Gastroesophageal sphincter (tissue), 4 donors: ENCODE measurements at regions not wholly inside any gene's neighbourhood (a gene's known extent, or its start where the extent isn't known, plus 50 kb on each side); places are given as distances from the start of the nearest gene placed in this dataset.

Experiments
- ATAC-seq: fragments of 150-250 bp; one replicate; pipeline ENCODE4 v1.9.1; 2016; ENCODE audit warnings: mild to moderate bottlenecking, moderate library complexity
- H3K27ac ChIP-seq, 4 donors: fragments of 200-600 bp; sonication (generic) in 3 of 4; 1 replicate in 3 of 4; 2 replicates in 1 of 4; pipeline ENCODE4 v1.5.1; 2016 to 2019
- H3K27me3 ChIP-seq: fragments of 200-600 bp; sonication (generic); one replicate; pipeline ENCODE4 v1.5.1; 2019
- H3K36me3 ChIP-seq, 2 donors: fragments of 200-600 bp; sonication (generic); one replicate each; pipeline ENCODE4 v1.5.1; 2019; ENCODE audit warnings: control low read depth in 1 of 2
- H3K4me1 ChIP-seq, 3 donors: fragments of 200-600 bp; sonication (generic); 1 replicate in 2 of 3; 2 replicates in 1 of 3; pipeline ENCODE4 v1.5.1; 2016 to 2019; ENCODE audit warnings: control low read depth in 2 of 3
- H3K4me3 ChIP-seq, 2 donors: fragments of 200-600 bp; sonication (generic); one replicate each; pipeline ENCODE4 v1.5.1; 2019; ENCODE audit warnings: mild to moderate bottlenecking in 1 of 2, moderate library complexity in 1 of 2
- H3K9me3 ChIP-seq, 3 donors: fragments of 200-600 bp; sonication (generic); one replicate each; pipeline ENCODE4 v1.5.1; 2017 to 2019; ENCODE audit warnings: control low read depth in 2 of 3
- CTCF ChIP-seq, 4 experiments: fragments of 200-600 bp in 2 of 4; fragments of 450-650 bp in 2 of 4; sonication (generic) in 1 of 4; IDR thresholded peaks; one replicate each; pipeline ENCODE4 v1.5.1; 2017 to 2019; ENCODE audit warnings: antibody characterized with exemption in 4 of 4, mild to moderate bottlenecking in 2 of 4, moderate library complexity in 2 of 4
- EP300 ChIP-seq: sonication (generic); formaldehyde crosslinking; IDR thresholded peaks from one replicate; pipeline ENCODE4 v1.6.1; 2017; ENCODE audit warnings: antibody characterized with exemption, mild to moderate bottlenecking
- POLR2A ChIP-seq, 2 donors: fragments of 450-650 bp; IDR thresholded peaks; one replicate each; pipeline ENCODE4 v1.6.1; 2017; ENCODE audit warnings: antibody characterized with exemption in 2 of 2, mild to moderate bottlenecking in 2 of 2, moderate library complexity in 1 of 2
- POLR2AphosphoS5 ChIP-seq: sonication (generic); formaldehyde crosslinking; IDR thresholded peaks from one replicate; pipeline ENCODE4 v1.6.1; 2017; ENCODE audit warnings: antibody characterized with exemption
- WGBS, 2 donors: methylation state at CpG; one replicate each; pipeline ENCODE4 v1.1.5; 2018; ENCODE audit warnings: low coverage in 1 of 2; 5-methylcytosine and 5-hydroxymethylcytosine counted together

DNA sequence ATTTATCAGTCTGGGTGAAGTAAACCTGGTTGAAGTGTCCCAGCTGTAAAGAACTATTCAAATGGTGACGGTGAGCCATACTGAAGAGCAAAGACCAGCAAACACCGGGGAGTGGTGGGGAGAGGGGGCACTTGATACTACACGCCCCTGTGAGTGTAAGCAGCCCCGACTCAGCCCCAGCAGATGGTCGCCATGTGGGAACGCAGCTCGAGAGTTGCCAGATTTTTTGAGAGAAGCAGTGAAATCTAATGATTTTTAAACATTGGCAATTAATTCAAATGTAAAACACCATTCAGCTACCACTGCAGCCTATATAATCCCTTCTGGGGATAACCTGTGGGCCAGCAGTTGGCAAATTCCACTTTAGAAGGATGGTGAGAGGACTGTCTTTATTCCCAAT, 1386.9 kb upstream of the WWC1 start:
- Histone ChIP-seq H3K27me3 (no peaks in the 10 kb centered on the region), H3K36me3 (no peaks in the 10 kb centered on the region), H3K9me3 (no peaks in the 10 kb centered on the region), H3K27ac (no peak overlapping the region), H3K4me3 (no peak overlapping the region), H3K4me1 (no peaks in the 10 kb centered on the region)
- no peak for ATAC-seq
- TF ChIP-seq CTCF (IDR thresholded peaks at IDR 0.05), result no peak
- no peak for TF ChIP-seq EP300
- no peak for TF ChIP-seq POLR2A (IDR thresholded peaks at IDR 0.05)
- TF ChIP-seq POLR2AphosphoS5, result no peak
- WGBS, 2 donors, result 56 to 81% methylated on average over 3 to 5 of the region's 7 CpGs

GRCh38 chr5:166906991-166907713, 1384.3 kb upstream of the WWC1 start:
- 44 to 47% methylated on average over 5 to 6 of the region's 6 CpGs for WGBS, 2 donors
- no peaks in the 10 kb centered on the region for H3K36me3 ChIP-seq
- H3K27ac ChIP-seq, result no peak overlapping the region
- H3K9me3 ChIP-seq, result no peaks in the 10 kb centered on the region
- ATAC-seq, result peak; percentile 62
- peak; percentile 56 for TF ChIP-seq POLR2AphosphoS5
- TF ChIP-seq POLR2A (IDR thresholded peaks at IDR 0.05), result no peak
- no peak overlapping the region for H3K4me3 ChIP-seq
- no peaks in the 10 kb centered on the region for H3K27me3 ChIP-seq
- H3K4me1 ChIP-seq, result no peaks in the 10 kb centered on the region

DNA sequence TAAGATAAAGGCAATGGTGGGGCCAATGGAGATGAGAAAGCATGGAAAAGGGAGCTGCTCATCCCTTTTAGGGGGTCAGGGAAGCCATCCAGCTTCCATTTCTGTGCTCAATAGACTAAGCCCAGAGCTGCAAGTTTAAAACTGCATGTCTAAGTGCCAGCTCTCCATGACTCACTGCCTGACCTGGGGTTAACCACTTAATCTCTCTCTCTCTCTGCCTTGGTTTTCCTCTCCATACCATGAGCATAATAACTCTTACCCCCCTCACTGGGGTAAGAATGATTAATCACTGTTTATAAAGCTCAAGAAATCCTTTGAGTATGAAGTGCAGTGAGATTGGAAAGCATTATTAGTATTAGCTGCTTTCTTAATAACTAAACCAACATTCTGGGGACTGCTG, 1382.4 kb upstream of the WWC1 start:
- no peak for ATAC-seq

DNA sequence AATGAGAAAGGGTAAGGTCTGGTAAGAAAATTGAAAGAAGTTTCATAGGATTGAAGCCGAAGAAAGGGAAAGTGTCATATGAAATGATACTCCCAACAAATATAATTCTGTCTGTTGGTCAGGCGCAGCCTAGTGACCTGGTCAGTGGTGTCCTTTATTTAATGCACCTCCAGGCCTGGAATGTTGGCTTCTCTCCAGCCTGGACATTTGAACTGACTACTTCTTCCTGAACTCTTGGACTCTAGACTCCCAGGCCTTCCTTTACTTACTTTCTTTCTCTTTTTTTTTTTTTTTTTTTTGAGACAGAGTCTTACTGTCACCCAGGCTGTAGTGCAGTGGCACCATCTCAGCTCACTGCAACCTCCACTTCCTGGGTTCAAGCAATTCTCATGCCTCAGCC, 1381.5 kb upstream of the WWC1 start:
- no peak for ATAC-seq

More for the DNA sequence above, 1382.4 kb upstream of the WWC1 start:
- no peaks in the 10 kb centered on the region for H3K9me3 ChIP-seq
- H3K4me3 ChIP-seq, result no peak overlapping the region
- TF ChIP-seq POLR2A (IDR thresholded peaks at IDR 0.05) (no peak), POLR2AphosphoS5 (peak; percentile 56)
- H3K27me3 ChIP-seq, result no peaks in the 10 kb centered on the region
- no peaks in the 10 kb centered on the region for H3K36me3 ChIP-seq
- H3K4me1 ChIP-seq, result no peaks in the 10 kb centered on the region
- no peak overlapping the region for H3K27ac ChIP-seq

DNA sequence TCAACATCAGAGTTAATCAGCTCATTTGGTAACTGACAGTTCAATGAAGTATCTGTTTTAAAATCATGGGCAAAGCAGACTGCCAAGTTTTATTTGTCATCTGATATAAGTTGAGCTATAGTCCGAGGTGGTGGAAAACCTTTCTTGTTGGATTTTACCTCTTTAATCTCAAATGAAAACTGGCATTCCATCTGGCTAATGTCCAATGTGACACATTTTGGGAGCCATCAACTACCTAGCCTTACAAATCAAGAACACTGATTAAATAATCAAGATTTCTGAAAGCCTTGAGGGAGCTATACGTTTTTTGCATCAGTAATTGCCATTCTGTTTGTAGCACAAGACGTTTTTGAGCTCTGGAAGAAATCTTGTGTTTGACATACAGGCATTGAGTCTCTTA, 1380.5 kb upstream of the WWC1 start:
- no peaks in the 10 kb centered on the region for H3K4me1 ChIP-seq
- no peak overlapping the region for H3K27ac ChIP-seq
- H3K9me3 ChIP-seq, result no peaks in the 10 kb centered on the region
- H3K4me3 ChIP-seq, result no peak overlapping the region
- H3K27me3 ChIP-seq, result no peaks in the 10 kb centered on the region
- ATAC-seq, result no peak
- H3K36me3 ChIP-seq, result no peaks in the 10 kb centered on the region
- WGBS, 2 donors, result 29 to 57% methylated on average over 3 of the region's 3 CpGs
- TF ChIP-seq POLR2AphosphoS5 (no peak), EP300 (no peak), POLR2A (IDR thresholded peaks at IDR 0.05) (no peak), CTCF (IDR thresholded peaks at IDR 0.05) (no peak)

More for the DNA sequence above, 1381.5 kb upstream of the WWC1 start:
- H3K4me1 ChIP-seq, result no peaks in the 10 kb centered on the region
- no peaks in the 10 kb centered on the region for H3K9me3 ChIP-seq
- H3K27me3 ChIP-seq, result no peaks in the 10 kb centered on the region
- no peak overlapping the region for H3K27ac ChIP-seq
- WGBS, 2 donors, result 90 to 91% methylated on average over 2 of the region's 2 CpGs
- no peaks in the 10 kb centered on the region for H3K36me3 ChIP-seq
- TF ChIP-seq POLR2AphosphoS5 (no peak), EP300 (no peak), POLR2A (IDR thresholded peaks at IDR 0.05) (no peak), CTCF (IDR thresholded peaks at IDR 0.05) (no peak)
- H3K4me3 ChIP-seq, result no peak overlapping the region

- H3K27me3 ChIP-seq, result no peaks in the 10 kb centered on the region
- no peaks in the 10 kb centered on the region for H3K4me1 ChIP-seq
- no peak for TF ChIP-seq CTCF (IDR thresholded peaks at IDR 0.05)
- TF ChIP-seq POLR2A (IDR thresholded peaks at IDR 0.05), result no peak
- no peak for TF ChIP-seq POLR2AphosphoS5
- no peak for TF ChIP-seq EP300
- no peak overlapping the region for H3K27ac ChIP-seq
- no peak for ATAC-seq
- H3K4me3 ChIP-seq, result no peak overlapping the region
- no peaks in the 10 kb centered on the region for H3K9me3 ChIP-seq
- WGBS, 2 donors, result 78 to 85% methylated on average over 2 to 4 of the region's 4 CpGs
- no peaks in the 10 kb centered on the region for H3K36me3 ChIP-seq
These were observed 1375.4 kb upstream of the WWC1 start for GRCh38 chr5:166916021-166916420.
